K562 (cell line): ENCODE measurements at regions not wholly inside any gene's neighbourhood (a gene's known extent, or its start where the extent isn't known, plus 50 kb on each side); places are given as distances from the start of the nearest gene placed in this dataset.
"Not testable (repeated sequence)": the region's sequence is repeated elsewhere in the genome, so short reads cannot be mapped to it uniquely, and the experiment has no call there.

Source experiments
- ATF1 ChIP-seq, 2 experiments: fragments of 450-650 bp in 1 of 2; IDR thresholded peaks; 2 replicates each; pipeline ENCODE4 v1.6.1; 2016; ENCODE audit warnings: missing compliant biosample characterization in 1 of 2, missing genetic modification characterization in 1 of 2
- FOXJ2 ChIP-seq: fragments of 200-800 bp; sonication (Bioruptor generic); IDR thresholded peaks from 2 replicates; pipeline ENCODE4 v1.6.1; 2016; ENCODE audit warnings: missing genetic modification characterization, missing compliant biosample characterization
- GABPA ChIP-seq: fragments of 200-800 bp; sonication (Bioruptor generic); conservative IDR thresholded peaks from 2 replicates; pipeline ENCODE4 v1.6.1; 2016; ENCODE audit warnings: low read depth, missing genetic modification characterization, missing compliant biosample characterization
- JUND ChIP-seq, 2 experiments: IDR thresholded peaks; 2 replicates in 1 of 2; 3 replicates in 1 of 2; pipeline ENCODE4 v1.6.1; 2011; ENCODE audit warnings: borderline replicate concordance in 2 of 2, low read depth in 2 of 2, low read length in 2 of 2, improper control_type of control experiment in 1 of 2, missing biosample characterization in 1 of 2, missing genetic modification characterization in 1 of 2, missing genetic modification reagents in 1 of 2
- KDM5B ChIP-seq: fragments of 200-600 bp; sonication (generic); IDR thresholded peaks from 2 replicates; pipeline ENCODE4 v1.6.1; 2012; ENCODE audit warnings: low read depth, mild to moderate bottlenecking, moderate library complexity, low read length, control low read depth, inconsistent platforms; ENCODE audit not compliant: insufficient replicate concordance
- MAFF ChIP-seq: IDR thresholded peaks from 2 replicates; pipeline ENCODE4 v1.6.1; 2012; ENCODE audit warnings: low read length, improper control_type of control experiment
- NONO ChIP-seq, 2 experiments: fragments of 200-400 bp in 1 of 2; fragments of 450-650 bp in 1 of 2; formaldehyde crosslinking in 1 of 2; IDR thresholded peaks; 2 replicates each; pipeline ENCODE4 v1.6.1; 2017; ENCODE audit warnings: low read depth in 2 of 2, mild to moderate bottlenecking in 2 of 2, moderate library complexity in 2 of 2, low read length in 1 of 2
- PHF8 ChIP-seq: fragments of 200-600 bp; sonication (generic); IDR thresholded peaks from 2 replicates; pipeline ENCODE4 v1.6.1; 2012; ENCODE audit warnings: mixed run types, mild to moderate bottlenecking, inconsistent platforms, low read length, moderate library complexity, borderline replicate concordance
- POLR2AphosphoS5 ChIP-seq: IDR thresholded peaks from 2 replicates; pipeline ENCODE4 v1.6.1; 2011; ENCODE audit warnings: mild to moderate bottlenecking, low read depth, low read length, moderate library complexity; ENCODE audit not compliant: control insufficient read depth, insufficient read depth
- SUPT5H ChIP-seq: fragments of 450-650 bp; IDR thresholded peaks from 2 replicates; pipeline ENCODE4 v1.6.1; 2016
- TAF9B ChIP-seq: fragments of 450-650 bp; IDR thresholded peaks from 2 replicates; pipeline ENCODE4 v1.6.1; 2018; ENCODE audit warnings: mild to moderate bottlenecking; ENCODE audit not compliant: partially characterized antibody
- ZFX ChIP-seq: sonication (generic); formaldehyde crosslinking; IDR thresholded peaks from 2 replicates; pipeline ENCODE4 v1.8.0; 2022; ENCODE audit warnings: mild to moderate bottlenecking, missing genetic modification reagents, moderate library complexity
- ZNF644 ChIP-seq: fragments of 200-800 bp; sonication (Bioruptor generic); IDR thresholded peaks from 2 replicates; pipeline ENCODE4 v1.6.1; 2016; ENCODE audit warnings: low read depth, missing genetic modification characterization, missing compliant biosample characterization
- TF ChIP-seq, protein P1 (sequence below), 2 experiments: fragments of 200-800 bp in 1 of 2; sonication (Bioruptor generic) in 1 of 2; sonication (generic) in 1 of 2; formaldehyde crosslinking in 1 of 2; IDR thresholded peaks in 1 of 2; conservative IDR thresholded peaks in 1 of 2; 2 replicates each; pipeline versions ENCODE4 v1.5.0 to v1.6.1; 2016 to 2020; ENCODE audit warnings: missing compliant biosample characterization in 1 of 2, missing genetic modification characterization in 1 of 2, missing genetic modification reagents in 1 of 2
- TF ChIP-seq, protein P2 (sequence below): fragments of 200-800 bp; sonication (Bioruptor generic); IDR thresholded peaks from 2 replicates; pipeline ENCODE4 v1.6.1; 2017; ENCODE audit warnings: missing genetic modification characterization, missing compliant biosample characterization
- TF ChIP-seq, protein P3 (sequence below), 3 experiments: fragments of 200-800 bp in 1 of 3; fragments of 250-450 bp in 1 of 3; fragments of 450-650 bp in 1 of 3; sonication (Bioruptor Pico) in 1 of 3; sonication (Bioruptor generic) in 1 of 3; formaldehyde crosslinking in 1 of 3; IDR thresholded peaks; 2 replicates each; pipeline versions ENCODE4 v1.6.1 to v1.8.0; 2016 to 2022; ENCODE audit warnings: mild to moderate bottlenecking in 2 of 3, missing genetic modification characterization in 2 of 3, missing compliant biosample characterization in 1 of 3, moderate library complexity in 1 of 3

DNA sequence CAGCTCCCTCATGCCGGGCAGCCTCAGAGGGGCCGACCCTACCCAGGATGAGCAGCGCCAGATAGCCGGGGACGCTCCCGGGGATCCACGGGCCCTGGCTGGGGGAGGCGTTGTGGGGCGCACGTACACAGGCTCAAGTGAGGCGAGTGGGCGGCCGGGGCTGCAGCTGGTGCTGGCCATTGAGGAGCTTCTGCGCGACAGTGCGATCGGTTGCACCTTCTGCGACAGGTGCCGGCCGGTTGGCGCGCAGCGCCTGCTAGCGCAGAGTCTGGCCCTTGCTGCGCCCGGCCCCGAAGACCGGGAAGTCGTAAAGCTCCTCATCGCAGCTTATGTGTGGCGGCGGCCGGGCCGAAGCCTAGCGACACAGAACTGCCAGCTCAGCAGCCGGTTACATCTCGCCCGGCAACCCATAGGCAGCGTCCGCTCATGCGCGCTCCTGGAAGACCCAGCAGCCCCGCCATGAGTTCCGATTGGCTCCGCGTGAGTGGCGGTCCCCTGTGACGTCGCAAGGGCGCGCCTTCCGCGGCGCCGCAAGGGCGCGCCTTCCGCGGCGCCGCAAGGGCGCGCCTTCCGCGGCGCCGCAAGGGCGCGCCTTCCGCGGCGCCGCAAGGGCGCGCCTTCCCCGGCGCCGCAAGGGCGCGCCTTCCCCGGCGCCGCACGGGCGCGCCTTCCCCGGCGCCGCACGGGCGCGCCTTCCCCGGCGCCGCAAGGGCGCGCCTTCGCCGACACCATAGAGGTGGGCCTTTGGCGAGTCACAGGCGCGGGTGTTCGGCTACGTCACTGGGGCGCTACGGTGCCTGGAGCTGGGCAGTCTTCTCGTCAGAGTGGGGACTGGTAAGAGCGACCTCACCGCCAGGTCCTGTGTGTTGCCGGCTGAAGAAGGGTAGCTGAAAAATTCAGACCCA is 308.6 kb downstream of the ZNF37A start (continued):
- TF ChIP-seq ZFX, result peak; percentile 70
- peak in 1 of 2 experiments; percentile 30; a peak in 1 of 4 replicates for TF ChIP-seq NONO (IDR thresholded peaks at IDR 0.05; ENCODE audit: low read depth in 2 of 2, low read length in 1 of 2)
- 0 out of 2 replicates have a peak, but pooled peaks have one; percentile 14 for TF ChIP-seq JUND (IDR thresholded peaks at IDR 0.05; ENCODE audit: borderline replicate concordance, low read depth, low read length)
- TF ChIP-seq JUND (tag; IDR thresholded peaks at IDR 0.05; ENCODE audit: borderline replicate concordance, low read depth, low read length); ATF1 (tag; IDR thresholded peaks at IDR 0.05): not testable (repeated sequence)
- TF ChIP-seq, protein P1, sequence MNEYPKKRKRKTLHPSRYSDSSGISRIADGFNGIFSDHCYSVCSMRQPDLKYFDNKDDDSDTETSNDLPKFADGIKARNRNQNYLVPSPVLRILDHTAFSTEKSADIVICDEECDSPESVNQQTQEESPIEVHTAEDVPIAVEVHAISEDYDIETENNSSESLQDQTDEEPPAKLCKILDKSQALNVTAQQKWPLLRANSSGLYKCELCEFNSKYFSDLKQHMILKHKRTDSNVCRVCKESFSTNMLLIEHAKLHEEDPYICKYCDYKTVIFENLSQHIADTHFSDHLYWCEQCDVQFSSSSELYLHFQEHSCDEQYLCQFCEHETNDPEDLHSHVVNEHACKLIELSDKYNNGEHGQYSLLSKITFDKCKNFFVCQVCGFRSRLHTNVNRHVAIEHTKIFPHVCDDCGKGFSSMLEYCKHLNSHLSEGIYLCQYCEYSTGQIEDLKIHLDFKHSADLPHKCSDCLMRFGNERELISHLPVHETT (CRISPR knock-in tag; conservative IDR thresholded peaks at IDR 0.05 in 1 of 2, IDR thresholded peaks at IDR 0.05 in 1 of 2), result peak in 1 of 2 experiments; percentile 98; a peak in 2 of 4 replicates
- peak; percentile 24; the same call in 1 of the 2 replicates for TF ChIP-seq MAFF
- TF ChIP-seq SUPT5H, result peak; percentile 80
- TF ChIP-seq, protein P2, sequence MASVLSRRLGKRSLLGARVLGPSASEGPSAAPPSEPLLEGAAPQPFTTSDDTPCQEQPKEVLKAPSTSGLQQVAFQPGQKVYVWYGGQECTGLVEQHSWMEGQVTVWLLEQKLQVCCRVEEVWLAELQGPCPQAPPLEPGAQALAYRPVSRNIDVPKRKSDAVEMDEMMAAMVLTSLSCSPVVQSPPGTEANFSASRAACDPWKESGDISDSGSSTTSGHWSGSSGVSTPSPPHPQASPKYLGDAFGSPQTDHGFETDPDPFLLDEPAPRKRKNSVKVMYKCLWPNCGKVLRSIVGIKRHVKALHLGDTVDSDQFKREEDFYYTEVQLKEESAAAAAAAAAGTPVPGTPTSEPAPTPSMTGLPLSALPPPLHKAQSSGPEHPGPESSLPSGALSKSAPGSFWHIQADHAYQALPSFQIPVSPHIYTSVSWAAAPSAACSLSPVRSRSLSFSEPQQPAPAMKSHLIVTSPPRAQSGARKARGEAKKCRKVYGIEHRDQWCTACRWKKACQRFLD, result peak; percentile 71; the same call in 1 of the 2 replicates
- TF ChIP-seq, protein P3, sequence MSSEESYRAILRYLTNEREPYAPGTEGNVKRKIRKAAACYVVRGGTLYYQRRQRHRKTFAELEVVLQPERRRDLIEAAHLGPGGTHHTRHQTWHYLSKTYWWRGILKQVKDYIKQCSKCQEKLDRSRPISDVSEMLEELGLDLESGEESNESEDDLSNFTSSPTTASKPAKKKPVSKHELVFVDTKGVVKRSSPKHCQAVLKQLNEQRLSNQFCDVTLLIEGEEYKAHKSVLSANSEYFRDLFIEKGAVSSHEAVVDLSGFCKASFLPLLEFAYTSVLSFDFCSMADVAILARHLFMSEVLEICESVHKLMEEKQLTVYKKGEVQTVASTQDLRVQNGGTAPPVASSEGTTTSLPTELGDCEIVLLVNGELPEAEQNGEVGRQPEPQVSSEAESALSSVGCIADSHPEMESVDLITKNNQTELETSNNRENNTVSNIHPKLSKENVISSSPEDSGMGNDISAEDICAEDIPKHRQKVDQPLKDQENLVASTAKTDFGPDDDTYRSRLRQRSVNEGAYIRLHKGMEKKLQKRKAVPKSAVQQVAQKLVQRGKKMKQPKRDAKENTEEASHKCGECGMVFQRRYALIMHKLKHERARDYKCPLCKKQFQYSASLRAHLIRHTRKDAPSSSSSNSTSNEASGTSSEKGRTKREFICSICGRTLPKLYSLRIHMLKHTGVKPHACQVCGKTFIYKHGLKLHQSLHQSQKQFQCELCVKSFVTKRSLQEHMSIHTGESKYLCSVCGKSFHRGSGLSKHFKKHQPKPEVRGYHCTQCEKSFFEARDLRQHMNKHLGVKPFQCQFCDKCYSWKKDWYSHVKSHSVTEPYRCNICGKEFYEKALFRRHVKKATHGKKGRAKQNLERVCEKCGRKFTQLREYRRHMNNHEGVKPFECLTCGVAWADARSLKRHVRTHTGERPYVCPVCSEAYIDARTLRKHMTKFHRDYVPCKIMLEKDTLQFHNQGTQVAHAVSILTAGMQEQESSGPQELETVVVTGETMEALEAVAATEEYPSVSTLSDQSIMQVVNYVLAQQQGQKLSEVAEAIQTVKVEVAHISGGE (CRISPR knock-in tag; IDR thresholded peaks at IDR 0.05), result peak in 1 of 3 experiments; percentile 76; a peak in 2 of 6 replicates
- peak; percentile 42 for TF ChIP-seq TAF9B
- peak; percentile 64 for TF ChIP-seq KDM5B
- TF ChIP-seq PHF8, result peak; percentile 70
- peak; percentile 53; the same call in 1 of the 2 replicates for TF ChIP-seq GABPA (tag)
- peak; percentile 45; the same call in 1 of the 2 replicates for TF ChIP-seq FOXJ2 (tag)
- peak; percentile 78; the same call in 1 of the 2 replicates for TF ChIP-seq ZNF644
- peak; percentile 66 for TF ChIP-seq ATF1 (CRISPR knock-in tag; IDR thresholded peaks at IDR 0.05)
- TF ChIP-seq POLR2AphosphoS5, result peak; percentile 41; the same call in 1 of the 2 replicates
